Chondrocyte (in vitro differentiated cells): ENCODE measurements at regions not wholly inside any gene's neighbourhood (a gene's known extent, or its start where the extent isn't known, plus 50 kb on each side); places are given as distances from the start of the nearest gene placed in this dataset.

Experiments
- DNase-seq: peaks from one replicate; pipeline ENCODE4 v3.0.0; 2021; ENCODE audit warnings: mixed read lengths, low spot score
- H3K27ac Mint-ChIP-seq: one replicate; pipeline ENCODE4 v1.8.0; 2021; ENCODE audit warnings: mild to moderate bottlenecking, moderate library complexity, mixed read lengths; ENCODE audit not compliant: unreplicated experiment
- H3K27me3 Mint-ChIP-seq: 2 replicates; pipeline ENCODE4 v1.8.0; 2021; ENCODE audit warnings: low read depth, mixed read lengths
- H3K36me3 Mint-ChIP-seq: 2 replicates; pipeline ENCODE4 v1.8.0; 2021; ENCODE audit warnings: low read depth, mixed read lengths
- H3K4me1 Mint-ChIP-seq: 2 replicates; pipeline ENCODE4 v1.8.0; 2021; ENCODE audit warnings: low read depth, mild to moderate bottlenecking, mixed read lengths
- H3K4me3 Mint-ChIP-seq: one replicate; pipeline ENCODE4 v1.8.0; 2021; ENCODE audit warnings: mild to moderate bottlenecking, moderate library complexity, mixed read lengths; ENCODE audit not compliant: unreplicated experiment
- H3K9me3 Mint-ChIP-seq: 2 replicates; pipeline ENCODE4 v1.8.0; 2021; ENCODE audit warnings: low read depth, mixed read lengths
- CTCF ChIP-seq: fragments of 200-600 bp; sonication (generic); IDR thresholded peaks from 2 replicates; pipeline ENCODE4 v1.5.0; 2021; ENCODE audit warnings: antibody characterized with exemption, mild to moderate bottlenecking, moderate library complexity

DNA sequence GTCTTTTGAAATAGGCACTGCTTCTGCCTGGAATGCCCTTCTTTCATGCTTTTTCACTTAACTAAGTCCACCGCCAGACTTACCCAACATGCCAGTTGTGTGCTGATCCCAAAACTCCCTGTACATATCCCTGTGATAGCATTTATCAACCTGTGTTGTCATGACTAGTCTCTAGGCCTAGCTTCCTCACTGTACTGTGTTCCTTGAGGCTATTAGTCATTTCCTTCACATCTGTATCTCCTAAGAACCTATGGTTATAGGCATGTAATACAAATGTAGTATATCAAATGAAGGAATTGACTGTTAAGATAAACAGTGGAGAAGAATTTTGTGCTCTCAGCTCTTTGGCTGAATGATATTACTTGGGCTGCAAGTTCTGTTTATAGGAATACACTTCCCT, 184.3 kb downstream of the CYRIA start:
- Mint-ChIP-seq H3K9me3 (no peaks in the 10 kb centered on the region), H3K4me3 (no peak overlapping the region), H3K27ac (no peak overlapping the region), H3K36me3 (no peaks in the 10 kb centered on the region), H3K27me3 (peaks cover 17% of the 10 kb centered on the region), H3K4me1 (no peaks in the 10 kb centered on the region)
- DNase-seq: no peak
- TF ChIP-seq CTCF: no peak

DNA sequence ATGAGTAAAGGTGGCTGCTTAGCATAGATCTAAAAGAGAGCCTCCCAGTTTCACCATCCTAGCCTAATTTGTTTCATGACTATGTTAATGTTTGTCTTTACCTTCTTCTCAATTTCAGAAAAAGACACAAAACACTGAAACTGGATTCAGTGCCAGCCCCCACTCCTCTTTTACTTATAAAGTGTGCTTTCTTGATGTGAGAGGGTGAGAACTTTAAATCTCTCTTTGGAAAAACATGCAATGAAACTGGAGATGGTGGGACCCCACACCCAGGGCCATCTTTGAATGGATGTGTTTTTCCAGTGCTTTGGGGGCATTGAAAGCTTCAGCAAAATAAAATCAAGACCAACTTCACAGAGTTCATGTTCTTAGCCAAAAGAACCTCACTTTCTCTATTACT, 185.9 kb downstream of the CYRIA start:
- Mint-ChIP-seq H3K4me1 (no peaks in the 10 kb centered on the region), H3K27me3 (peaks cover 13% of the 10 kb centered on the region)

DNA sequence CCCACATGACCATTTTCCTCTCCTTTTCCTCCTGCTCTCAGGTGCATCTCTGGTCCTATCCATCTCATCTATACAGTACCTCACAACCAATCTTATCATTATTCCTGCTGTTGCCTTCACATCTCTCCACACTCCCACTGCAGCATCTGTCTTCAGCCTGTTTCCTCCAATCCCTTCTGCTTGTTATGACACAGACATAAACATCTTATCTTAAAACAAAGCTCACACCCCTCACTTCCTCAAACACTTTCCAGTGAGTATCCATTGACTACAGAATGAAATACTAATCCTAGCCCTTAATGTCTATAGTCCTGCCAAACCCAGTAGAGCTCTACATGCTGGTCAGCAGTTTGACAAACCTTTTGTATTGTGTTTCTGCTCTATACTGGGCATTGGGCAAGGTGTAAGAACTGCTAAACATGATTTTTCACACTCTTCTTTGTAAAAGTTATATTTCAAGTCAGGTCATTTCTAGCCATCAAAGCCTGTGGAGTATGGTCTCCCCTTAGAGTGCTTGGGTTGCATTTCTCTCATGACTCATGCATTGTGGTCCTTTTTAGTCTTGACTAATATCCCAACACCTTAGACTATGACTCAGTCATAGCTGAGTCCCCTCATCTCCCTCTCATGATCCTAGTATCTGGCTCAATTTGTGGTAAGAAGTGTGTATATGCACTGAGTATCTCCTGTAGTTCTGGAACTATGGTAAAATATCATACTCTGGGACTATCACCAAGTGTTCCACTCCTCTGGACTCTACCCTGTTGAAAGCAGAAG, 187.0 kb downstream of the CYRIA start:
- no peaks in the 10 kb centered on the region for H3K36me3 Mint-ChIP-seq
- no peak overlapping the region for H3K4me3 Mint-ChIP-seq
- TF ChIP-seq CTCF: no peak
- DNase-seq: no peak
- no peaks in the 10 kb centered on the region for H3K4me1 Mint-ChIP-seq
- H3K9me3 Mint-ChIP-seq: no peaks in the 10 kb centered on the region
- H3K27ac Mint-ChIP-seq: no peak overlapping the region
- peaks cover 16% of the 10 kb centered on the region for H3K27me3 Mint-ChIP-seq

More for the DNA sequence above, 185.9 kb downstream of the CYRIA start:
- no peak for TF ChIP-seq CTCF
- no peak overlapping the region for H3K4me3 Mint-ChIP-seq
- H3K36me3 Mint-ChIP-seq: no peaks in the 10 kb centered on the region
- no peak overlapping the region for H3K27ac Mint-ChIP-seq
- no peaks in the 10 kb centered on the region for H3K9me3 Mint-ChIP-seq
- DNase-seq: no peak

DNA sequence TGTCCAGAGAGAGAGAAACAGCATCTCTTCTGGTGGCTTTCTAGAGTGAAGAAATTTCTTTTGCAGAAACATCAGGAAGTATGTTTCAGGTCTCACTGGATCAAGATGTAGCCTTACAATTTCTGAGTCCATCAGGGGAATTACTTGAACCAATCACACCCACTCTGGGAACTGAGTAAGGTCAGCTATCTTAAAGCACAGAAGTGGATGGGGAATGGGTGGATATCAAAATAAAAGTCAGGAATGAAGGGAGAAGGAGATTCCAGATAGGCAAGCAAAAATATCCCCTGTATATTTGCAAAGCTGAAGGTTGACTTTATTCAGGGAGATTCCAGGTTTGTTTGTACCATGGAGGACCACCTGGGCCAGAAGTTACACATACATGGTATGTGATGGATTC, 188.0 kb downstream of the CYRIA start:
- Mint-ChIP-seq H3K4me3 (no peak overlapping the region), H3K36me3 (no peaks in the 10 kb centered on the region), H3K4me1 (no peaks in the 10 kb centered on the region), H3K27ac (no peak overlapping the region), H3K9me3 (no peaks in the 10 kb centered on the region), H3K27me3 (peaks cover 16% of the 10 kb centered on the region)
- no peak for TF ChIP-seq CTCF
- DNase-seq: no peak

GRCh38 chr2:16476866-16477265, 188.8 kb downstream of the CYRIA start:
- Mint-ChIP-seq H3K4me1 (no peaks in the 10 kb centered on the region), H3K27ac (no peak overlapping the region), H3K27me3 (peaks cover 17% of the 10 kb centered on the region), H3K4me3 (no peak overlapping the region), H3K9me3 (no peaks in the 10 kb centered on the region), H3K36me3 (no peaks in the 10 kb centered on the region)
- no peak for DNase-seq
- TF ChIP-seq CTCF: no peak
